ENCODE measurements at regions not wholly inside any gene's neighbourhood (a gene's known extent, or its start where the extent isn't known, plus 50 kb on each side); places are given as distances from the start of the nearest gene placed in this dataset.

DNA sequence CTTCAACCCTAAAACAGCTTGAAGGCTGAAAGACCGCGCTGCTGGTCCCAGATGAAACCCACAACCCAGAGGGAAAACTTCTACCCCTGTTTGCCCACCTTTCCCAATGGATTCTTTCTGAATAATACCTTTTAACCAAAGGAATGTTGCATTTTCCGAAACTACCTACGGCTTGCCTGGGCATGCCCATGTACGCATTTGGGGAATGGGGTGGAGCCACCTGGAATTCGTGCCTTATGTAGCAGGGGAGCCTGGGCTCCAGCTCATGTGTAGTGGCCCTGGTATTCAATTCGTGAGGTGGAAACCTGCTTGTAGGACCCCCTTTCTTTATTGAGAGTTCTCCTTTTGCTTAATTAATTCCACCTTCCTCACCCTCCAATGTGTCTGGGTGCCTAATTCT is 256.6 kb upstream of the RGS18 start:
- no peak for DNase-seq (ENCODE audit: low read depth)

DNA sequence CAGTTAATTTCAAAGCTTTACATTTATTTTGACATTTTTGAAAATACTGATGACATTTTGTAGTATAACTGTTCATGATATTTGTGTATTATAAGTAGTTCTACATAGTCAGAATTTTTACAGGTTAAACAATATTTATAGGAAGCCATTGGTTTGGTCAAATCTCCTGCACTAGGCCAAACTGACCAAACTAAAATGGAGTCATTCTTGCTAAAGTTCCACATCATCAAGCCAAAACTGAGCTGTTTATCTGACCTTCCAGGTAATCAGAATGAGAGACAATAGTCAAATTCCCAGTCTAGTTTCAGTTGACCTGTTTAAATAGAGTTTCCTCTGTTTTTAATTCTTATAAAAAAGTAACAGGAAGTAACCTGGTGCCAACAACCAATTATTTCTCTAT is 253.3 kb upstream of the RGS18 start:
- DNase-seq (ENCODE audit: low read depth) = no peak

DNA sequence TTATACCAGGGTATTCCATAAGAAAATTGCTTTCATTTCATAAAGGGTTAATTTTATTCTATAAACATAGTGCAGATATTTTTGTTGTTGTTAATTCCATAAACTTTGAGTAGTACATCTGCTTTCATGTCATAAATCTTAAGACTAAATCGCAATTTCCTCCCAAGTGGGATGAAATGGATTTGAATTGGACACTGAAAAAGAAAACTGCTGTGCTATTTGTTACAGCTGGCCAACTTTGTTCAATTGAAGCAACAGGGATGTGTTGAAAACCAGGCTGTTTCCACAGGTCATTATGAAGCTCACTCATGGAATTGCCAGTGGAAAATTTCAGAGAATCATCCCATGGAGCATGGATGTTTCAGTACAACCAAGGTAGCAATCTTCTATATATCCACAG is 252.5 kb upstream of the RGS18 start:
- DNase-seq (ENCODE audit: low read depth) = no peak

DNA sequence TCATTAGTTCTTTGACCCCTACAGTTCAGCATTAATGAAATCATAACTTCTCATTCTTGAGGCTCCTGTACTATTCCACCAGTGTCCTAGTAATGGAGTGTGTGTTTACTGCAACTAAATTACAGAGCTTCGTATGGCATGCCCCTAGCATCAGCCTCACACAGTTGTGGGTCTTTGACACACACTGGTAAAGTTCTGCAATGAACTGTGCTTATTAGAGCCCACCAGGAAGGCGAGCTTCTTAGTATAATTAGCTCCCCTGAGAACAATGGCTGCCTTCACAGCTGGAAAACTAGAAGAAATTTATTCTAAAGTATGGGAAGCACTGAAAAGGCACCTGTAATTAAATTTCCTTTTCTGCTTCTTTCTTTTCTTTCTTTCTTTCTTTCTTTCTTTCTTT is 251.1 kb upstream of the RGS18 start:
- DNase-seq (ENCODE audit: low read depth) = no peak

DNA sequence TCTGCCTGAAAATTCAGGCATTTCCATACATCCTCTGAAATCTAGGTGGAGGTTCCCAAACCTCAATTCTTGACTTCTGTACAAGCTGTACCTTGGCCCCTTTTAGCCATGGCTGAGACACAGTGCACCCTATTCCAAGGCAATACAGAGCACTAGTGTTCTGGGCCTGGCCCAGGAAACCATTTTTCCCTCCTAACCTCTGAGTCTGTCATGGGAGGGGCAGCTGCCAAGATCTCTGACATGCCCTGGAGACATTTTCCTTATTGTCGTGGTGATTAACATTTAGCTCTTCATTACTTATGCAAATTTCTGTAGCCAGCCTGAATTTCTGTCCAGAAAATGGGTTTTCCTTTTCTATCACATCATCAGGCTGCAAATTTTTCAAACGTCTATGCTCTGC is 248.0 kb upstream of the RGS18 start:
- DNase-seq (ENCODE audit: low read depth) = no peak

DNA sequence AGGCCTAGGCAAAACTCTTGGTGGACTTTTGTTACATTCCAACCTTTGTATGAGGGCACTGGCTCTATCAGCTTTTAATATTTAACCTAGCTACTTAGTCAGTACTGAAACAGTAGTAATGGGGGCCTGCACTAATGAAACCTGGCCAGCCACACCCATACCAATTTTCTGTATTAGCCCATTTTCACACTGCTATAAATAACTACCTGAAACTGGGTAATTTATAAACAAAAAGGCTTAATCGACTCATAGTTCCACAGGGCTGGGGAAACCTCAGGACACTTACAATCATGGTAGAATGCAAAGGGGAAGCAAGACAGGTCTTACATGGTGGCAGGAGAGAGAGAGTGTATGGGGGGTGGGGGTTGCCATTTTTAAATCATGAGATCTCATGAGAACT is 245.7 kb upstream of the RGS18 start:
- DNase-seq (ENCODE audit: low read depth) = no peak

DNA sequence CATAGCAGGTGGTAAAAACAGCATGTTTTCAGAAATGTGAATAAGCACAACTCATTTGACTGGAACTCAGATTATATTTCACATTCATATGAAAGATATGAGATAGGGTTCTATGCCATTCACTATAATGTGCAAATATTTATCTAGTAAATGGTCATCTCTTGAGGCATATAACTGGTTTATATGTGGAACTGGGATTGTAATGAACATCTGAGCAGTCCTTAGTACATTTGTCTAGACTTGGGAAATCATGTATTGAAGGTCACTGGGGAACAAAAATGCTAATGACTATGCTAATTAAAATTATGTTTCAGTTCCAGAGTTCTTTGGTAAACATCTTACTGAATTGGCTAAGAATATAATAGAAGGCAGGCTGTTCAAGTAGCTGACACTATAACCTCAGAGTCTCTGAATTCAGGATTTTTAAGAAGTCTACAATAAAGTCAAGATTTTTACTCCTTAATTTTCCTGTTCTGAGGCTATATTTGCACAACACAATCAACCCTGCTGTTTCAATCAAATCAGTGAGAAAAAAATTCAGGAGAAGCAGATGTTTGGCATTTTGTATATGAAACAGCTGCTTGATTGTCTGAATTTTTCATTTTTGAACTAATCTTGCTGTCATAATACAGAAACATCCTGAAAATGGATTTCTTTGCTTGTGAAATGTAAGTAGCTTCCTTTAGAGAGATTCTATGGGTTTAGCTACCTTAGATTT is 244.8 kb upstream of the RGS18 start:
- no peak for DNase-seq (ENCODE audit: low read depth)

DNA sequence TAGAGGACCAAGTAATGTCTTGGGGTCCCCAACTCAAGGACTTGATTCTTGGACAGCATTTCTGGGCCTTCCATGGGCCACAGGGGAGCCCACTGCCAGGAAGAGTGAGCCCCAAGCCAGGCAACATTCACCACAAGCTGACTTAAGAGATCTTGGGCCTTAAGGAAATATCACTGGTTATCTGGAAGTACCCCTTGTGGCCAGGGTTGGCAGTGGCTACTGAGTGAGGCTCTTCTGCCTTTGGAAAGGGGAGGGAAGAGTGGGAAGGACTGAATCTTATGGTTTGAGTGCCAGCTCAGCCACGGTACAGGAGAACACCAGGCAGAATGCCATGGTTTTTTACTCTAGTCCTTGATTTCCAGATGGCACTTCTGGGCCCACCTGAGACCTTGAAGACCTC is 228.9 kb upstream of the RGS18 start:
- no peak for DNase-seq (ENCODE audit: low read depth)

DNA sequence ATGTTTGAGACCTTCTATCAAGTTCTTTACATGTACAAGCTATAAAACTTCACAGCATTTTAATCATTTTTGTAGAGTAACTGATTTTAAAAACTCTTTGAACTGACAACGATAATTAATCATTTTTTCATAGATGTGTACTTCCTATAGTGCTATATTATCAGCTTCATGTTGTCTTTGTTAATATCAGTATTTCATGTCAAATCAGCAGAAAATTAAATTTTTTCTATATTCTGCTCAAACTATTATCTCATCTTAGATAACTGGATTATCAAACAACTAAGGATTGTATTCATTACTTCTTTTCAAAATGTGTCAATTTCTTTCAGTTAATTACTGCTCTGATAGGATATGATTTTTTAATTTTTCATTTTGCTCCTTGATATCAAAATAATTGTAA is 214.6 kb upstream of the RGS18 start:
- no peak for DNase-seq (ENCODE audit: low read depth)

DNA sequence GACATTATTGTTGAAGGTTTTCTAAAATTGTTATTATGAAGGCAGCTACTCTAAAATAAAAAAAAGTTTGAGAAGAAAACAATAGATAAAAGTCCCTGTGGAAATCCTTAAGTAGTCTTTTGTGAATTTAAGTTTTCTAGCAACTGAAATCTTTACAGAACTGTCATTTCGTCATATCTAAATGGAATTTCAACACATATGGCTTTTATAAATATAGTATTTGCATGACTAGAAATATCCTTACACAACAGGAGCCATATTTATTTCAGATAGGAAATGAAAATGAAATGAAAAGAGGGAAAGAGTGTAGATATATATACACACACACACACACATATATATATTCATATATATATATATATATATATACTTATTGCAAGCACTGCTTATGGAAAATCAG is 204.7 kb upstream of the RGS18 start:
- DNase-seq (ENCODE audit: low read depth) = no peak

DNA sequence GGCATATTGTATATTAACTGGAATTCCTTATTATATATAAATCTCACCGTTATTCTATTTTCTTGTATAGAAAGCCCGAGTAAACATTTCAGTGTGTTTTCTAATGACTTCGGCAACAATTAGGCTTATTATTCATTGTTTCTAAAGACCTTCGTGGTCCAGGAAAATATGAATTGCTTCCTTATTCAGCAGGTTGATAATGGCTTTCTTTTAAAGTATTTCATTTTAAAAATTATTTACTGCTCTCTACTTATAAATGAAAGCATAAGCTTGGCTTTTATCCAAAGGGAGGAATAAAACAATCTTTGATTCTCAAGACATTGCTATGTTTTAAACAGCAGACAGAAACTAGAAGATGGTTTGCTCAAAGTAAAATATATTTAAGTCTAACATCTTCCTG is 198.4 kb upstream of the RGS18 start:
- DNase-seq (ENCODE audit: low read depth) = no peak

DNA sequence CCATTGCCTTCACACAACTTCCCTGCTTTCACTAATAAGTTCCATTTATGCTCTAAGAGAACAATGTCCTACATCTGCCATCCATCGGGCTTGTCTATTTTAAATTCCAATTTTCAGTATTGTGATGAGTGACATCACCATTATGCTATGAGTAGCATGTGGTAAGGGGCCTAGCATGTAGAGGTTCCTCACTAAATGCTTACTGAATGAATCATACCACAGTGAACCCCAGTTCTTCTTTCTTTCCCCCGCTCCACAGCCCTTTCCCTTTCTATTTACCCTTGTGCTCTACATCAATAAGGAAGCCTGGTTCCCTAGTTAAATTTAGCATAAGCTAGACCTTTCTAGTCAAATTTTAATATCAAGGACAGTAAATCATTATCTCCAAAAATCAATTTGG is 195.0 kb upstream of the RGS18 start:
- DNase-seq (ENCODE audit: low read depth) = peak; percentile 69

DNA sequence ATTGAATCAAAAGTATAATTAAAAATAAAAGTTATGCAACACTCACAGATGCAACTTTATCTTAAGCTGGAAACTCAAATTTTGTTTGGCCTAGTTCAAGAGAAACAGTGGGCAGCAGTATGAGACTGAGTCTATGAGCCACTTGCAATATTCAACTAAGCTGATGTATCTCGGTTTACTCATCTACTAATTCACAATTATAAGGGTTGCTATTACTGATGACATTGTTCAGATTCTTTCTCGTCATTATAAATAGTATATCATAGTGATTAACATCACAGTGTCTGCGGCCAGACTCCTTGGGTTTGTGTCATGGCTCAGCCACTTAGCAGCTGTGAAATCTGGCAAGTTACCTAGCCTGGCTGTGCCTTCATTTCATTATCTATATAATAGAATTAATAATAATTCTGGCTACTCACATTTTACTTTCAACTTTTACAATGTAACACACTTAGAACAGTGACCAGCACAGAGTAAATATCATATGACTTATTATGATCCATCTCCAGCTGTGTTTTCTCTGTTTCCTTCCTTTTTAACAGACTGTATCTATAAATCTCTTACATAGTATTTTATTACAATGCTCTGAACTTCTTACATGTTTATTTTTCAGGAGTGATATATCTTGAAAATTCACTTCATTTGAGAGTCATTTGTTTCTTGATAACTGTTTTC is 194.3 kb upstream of the RGS18 start:
- peak; percentile 8 for DNase-seq (ENCODE audit: low read depth)

DNA sequence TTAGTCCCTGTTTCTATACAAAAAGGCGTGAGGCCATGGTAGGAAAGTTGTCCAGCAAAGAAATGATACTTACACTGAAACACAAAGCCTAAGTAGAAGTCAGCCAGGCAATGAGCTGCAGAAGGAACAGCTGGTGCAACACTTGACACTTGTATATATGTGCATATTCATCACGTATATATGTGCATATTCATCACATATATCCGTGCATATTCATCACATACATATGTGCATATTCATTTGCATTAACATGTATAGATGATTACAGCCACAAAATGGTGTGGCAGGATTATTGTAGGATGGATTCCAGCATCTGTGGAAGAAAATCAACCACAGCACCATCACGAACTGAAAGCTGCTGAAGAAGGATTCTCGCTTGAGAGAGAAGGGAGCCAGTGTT is 189.0 kb upstream of the RGS18 start:
- no peak for DNase-seq (ENCODE audit: low read depth)

DNA sequence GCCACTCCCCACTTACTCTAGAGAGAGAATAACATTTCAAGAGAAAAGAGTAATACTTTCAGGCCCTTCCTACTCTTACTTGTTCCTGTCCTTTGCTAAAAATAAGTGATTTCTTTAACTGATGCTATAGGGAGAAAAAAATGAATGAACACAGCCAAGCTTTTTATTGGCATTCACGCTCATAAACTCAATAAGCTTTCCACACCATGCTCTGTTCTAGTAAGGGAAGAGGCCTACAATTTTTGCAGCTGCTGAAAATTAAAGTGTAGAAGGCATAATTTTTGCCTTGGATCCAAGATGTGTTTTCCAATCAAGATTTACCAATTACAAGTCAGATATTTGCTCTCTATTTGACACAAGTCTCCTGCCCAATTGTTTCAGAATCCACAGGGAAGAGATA is 188.1 kb upstream of the RGS18 start:
- DNase-seq (ENCODE audit: low read depth) = no peak

DNA sequence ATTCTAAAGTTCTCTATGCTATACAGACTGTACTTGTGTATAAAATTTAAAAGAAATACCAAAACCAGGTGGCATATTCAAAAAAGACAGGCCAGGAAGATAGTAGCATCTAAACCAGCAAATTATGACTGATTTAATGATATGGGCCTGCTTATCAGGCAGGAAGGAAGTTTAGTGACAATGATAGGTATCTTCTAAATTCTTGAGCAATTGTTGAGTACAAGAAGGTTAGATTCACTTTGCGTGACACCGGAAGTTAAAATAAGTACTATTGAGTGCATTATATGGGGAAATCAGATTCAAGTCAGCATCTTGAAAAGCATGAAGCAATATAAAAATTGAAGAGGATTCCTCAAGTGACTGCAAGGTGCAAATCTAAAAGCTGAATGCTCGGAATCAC is 186.8 kb upstream of the RGS18 start:
- DNase-seq (ENCODE audit: low read depth) = no peak

DNA sequence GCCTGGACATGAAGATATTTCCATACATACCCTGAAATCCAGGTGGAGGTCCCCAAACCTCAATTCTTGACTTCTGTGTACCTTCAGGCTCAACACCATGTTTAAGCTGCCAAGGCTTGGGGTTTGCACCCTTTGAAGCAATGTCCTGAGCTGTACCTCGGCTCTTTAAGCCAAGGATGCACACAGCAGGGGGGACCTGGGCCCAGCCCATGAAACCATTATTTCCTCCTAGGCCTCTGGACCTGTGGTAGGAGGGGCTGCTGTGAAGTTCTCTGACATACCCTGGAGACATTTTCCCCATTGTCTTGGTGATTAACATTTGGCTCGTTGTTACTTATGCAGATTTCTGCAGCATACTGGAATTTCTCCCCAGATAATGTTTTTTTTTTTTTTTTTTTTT is 184.3 kb upstream of the RGS18 start:
- no peak for DNase-seq (ENCODE audit: low read depth)

DNA sequence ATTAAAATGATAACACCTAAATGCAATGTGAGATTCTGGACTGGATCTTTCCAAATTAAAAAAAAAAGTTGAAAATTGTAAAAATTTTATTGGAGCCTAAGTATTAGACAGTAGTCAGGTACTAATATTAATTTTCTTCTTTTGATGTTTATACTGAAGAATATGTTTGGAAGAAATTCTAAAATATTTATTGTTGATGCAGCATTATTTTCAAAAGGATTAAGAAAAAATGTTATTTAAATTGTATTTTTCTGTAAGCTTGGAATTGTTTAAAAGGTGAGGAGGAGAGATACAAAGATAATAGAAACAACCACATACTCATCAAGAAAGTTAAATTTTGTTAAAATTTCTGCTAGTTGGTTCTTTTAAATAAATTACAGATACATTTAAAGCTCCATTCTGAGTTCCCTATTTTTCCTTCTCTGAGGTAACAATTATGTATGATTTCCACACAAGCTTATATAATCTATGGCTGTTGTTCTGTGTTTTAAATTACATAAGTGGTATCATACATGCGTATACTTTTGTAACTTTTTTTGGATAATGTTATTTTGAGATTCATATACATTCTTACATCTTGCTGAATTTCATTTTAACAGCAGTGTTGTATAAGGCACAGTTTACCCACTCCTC is 180.3 kb upstream of the RGS18 start:
- no peak for DNase-seq (ENCODE audit: low read depth)

DNA sequence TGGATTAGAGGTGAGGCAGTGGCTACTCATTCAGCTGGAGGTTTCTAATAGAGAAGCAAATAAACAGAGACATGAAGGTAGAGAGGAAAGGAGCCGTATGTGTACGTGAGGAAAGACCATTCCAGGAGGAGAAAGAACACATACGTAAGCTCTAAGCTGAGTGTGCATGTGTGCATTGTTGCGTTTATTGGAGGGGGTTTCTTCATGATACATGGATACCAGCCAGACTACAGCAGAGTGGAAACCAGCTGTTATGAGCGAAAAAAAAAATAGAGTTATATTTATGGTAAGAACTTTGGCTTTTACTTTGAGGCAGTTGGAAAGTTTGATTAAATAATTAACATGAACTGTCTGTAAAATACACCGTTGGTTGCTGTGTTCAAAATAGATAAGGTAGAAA is 173.4 kb upstream of the RGS18 start:
- no peak for DNase-seq (ENCODE audit: low read depth)

DNA sequence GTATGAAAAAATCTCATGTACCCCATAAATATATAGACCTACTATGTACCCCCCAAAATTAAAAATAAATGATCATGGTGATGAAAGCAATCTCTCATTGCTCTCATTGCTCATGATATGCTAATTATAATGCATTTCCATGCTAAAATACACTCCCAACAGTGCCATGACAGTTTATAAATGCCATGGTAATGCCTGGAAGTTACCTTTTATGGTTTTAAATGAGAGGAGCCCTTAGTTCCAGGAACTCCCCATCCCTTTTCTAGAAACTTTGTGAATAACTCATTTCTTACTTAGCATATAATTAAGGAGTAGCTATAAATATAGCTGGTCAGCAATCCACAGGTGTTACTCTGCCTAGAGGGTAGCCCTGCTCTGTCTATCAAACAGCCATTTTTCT is 166.1 kb upstream of the RGS18 start:
- no peak for DNase-seq (ENCODE audit: low read depth)

DNA sequence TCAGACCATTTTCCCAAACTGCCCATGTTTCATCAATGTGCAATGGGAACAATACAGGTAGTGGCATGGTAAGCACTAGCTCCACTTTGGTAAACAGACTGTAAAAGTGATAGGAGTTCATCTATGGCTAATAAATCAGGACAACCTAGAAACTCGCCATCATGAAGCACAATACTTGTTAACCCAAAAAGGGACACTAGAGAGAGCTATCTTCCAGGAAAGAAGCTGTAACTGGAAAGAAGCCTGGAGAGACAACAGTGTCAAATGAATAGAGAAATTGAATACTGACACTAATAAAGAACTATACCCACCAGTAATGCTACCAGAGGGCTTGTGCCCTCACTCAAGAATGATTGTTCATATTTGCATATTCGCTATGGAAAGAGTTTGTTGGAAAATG is 164.7 kb upstream of the RGS18 start:
- peak; percentile 43 for DNase-seq (ENCODE audit: low read depth)

DNA sequence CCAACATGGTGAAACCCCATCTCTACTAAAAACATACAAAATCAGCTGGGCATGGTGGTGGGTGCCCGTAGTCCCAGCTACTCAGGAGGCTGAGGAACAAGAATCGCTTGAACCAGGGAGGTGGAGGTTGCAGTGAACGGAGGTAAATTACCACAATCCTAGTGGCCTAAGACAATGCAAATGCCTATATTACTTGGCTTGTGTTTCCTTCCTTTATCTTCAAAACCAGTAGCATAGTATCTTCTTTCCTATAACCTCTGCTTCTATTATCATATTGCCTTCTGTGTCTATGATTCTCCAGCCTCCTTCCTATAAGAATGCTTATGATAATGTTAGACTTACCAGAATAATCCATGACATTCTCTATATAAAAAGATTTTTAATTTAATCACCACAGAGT is 156.2 kb upstream of the RGS18 start:
- no peak for DNase-seq (ENCODE audit: low read depth)

DNA sequence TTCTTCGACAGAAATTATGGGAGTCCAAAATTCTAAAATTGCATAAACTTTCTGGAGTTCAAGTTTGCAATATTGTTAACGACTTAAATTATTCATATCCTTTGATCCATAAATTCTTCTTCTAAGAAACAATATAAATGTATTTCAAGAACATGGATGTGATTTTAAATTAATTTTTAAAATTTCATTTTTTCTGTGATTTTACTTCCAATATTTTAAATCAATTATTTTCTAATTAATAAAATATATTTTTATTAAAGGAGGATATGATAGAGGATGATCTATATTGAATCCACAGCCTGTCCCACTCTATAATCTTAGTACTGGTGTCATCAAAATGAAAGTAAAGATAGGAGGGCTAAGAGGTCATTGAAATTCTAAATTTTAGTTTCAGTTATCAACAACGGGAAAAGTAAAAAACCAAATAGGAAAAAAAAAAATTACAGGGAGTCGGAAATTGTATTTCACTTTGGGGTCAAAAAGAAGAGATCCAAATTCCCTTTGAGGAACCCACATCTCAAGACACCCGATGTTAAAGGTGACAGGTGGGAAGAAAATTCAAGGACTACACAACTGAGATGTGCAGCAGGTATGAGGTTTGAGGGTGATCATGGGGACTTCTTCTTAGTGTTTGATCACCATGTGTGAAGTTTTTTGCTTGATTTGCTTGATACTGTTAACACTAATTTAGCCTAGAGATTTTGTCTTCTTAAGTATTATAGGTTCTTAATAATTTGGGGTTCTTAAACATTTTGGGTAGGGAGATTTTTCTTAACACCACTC is 154.8 kb upstream of the RGS18 start:
- no peak for DNase-seq (ENCODE audit: low read depth)

Data from iris pigment epithelial cell (primary cell).